CD4-positive, alpha-beta T cell treated with Interferon gamma for 1 hour (primary cell): ENCODE measurements at regions not wholly inside any gene's neighbourhood (a gene's known extent, or its start where the extent isn't known, plus 50 kb on each side); places are given as distances from the start of the nearest gene placed in this dataset.
"Not testable (repeated sequence)": the region's sequence is repeated elsewhere in the genome, so short reads cannot be mapped to it uniquely, and the experiment has no call there.

ENCODE experiments used
- DNase-seq: peaks from one replicate; pipeline ENCODE4 v3.0.0-alpha.2; 2020

GRCh38 chr14:100422556-100423316 is 99.6 kb downstream of the SLC25A47 start:
- DNase-seq, result no peak

GRCh38 chr14:100423317-100424010 is 100.3 kb downstream of the SLC25A47 start:
- no peak for DNase-seq

- DNase-seq, result peak; percentile 49
These were observed 101.6 kb downstream of the SLC25A47 start for GRCh38 chr14:100424504-100425428.

GRCh38 chr14:100425429-100425827 is 102.3 kb downstream of the SLC25A47 start:
- no peak for DNase-seq

GRCh38 chr14:100426314-100426713 is 103.2 kb downstream of the SLC25A47 start:
- DNase-seq, result no peak

- no peak for DNase-seq
These were observed 104.0 kb downstream of the SLC25A47 start for GRCh38 chr14:100427166-100427565.

GRCh38 chr14:100428727-100429126 is 105.6 kb downstream of the SLC25A47 start:
- DNase-seq, result peak; percentile 32

- DNase-seq, result no peak
These were observed 106.4 kb downstream of the SLC25A47 start for GRCh38 chr14:100429537-100429936.

- no peak for DNase-seq
These were observed 107.4 kb downstream of the SLC25A47 start for GRCh38 chr14:100430571-100430970.

GRCh38 chr14:100431461-100431860 is 108.3 kb downstream of the SLC25A47 start:
- DNase-seq, result not testable (repeated sequence)

- DNase-seq, result no peak
These were observed 109.7 kb downstream of the SLC25A47 start for GRCh38 chr14:100432652-100433427.

- no peak for DNase-seq
These were observed 110.3 kb downstream of the SLC25A47 start for GRCh38 chr14:100433428-100433814.

- DNase-seq, result no peak
These were observed 111.0 kb downstream of the SLC25A47 start for GRCh38 chr14:100434033-100434601.

- DNase-seq, result no peak
These were observed 111.8 kb downstream of the SLC25A47 start for GRCh38 chr14:100434911-100435438.

- DNase-seq, result no peak
These were observed 112.3 kb downstream of the SLC25A47 start for GRCh38 chr14:100435459-100435858.

GRCh38 chr14:100436745-100437406 is 113.7 kb downstream of the SLC25A47 start:
- DNase-seq, result no peak

GRCh38 chr14:100438271-100438670 is 115.1 kb downstream of the SLC25A47 start:
- no peak for DNase-seq

GRCh38 chr14:100438678-100439592 is 115.8 kb downstream of the SLC25A47 start:
- no peak for DNase-seq

GRCh38 chr14:100439781-100440180 is 116.6 kb downstream of the SLC25A47 start:
- DNase-seq, result no peak

GRCh38 chr14:100440207-100440631 is 117.1 kb downstream of the SLC25A47 start:
- DNase-seq, result peak; percentile 22
